HCT116 (cell line): ENCODE measurements at regions not wholly inside any gene's neighbourhood (a gene's known extent, or its start where the extent isn't known, plus 50 kb on each side); places are given as distances from the start of the nearest gene placed in this dataset.

Experiments used
- CBX3 ChIP-seq: IDR thresholded peaks from 2 replicates; pipeline ENCODE4 v1.6.1; 2012; ENCODE audit warnings: low read depth
- CTCF ChIP-seq, 3 experiments: fragments of 200-600 bp in 1 of 3; sonication (generic) in 1 of 3; IDR thresholded peaks in 2 of 3; conservative IDR thresholded peaks in 1 of 3; 2 replicates each; pipeline ENCODE4 v1.5.1; 2012 to 2017; ENCODE audit warnings: low read depth in 2 of 3, low read length in 2 of 3, antibody characterized with exemption in 1 of 3, borderline replicate concordance in 1 of 3, control low read depth in 1 of 3, mild to moderate bottlenecking in 1 of 3, mixed read lengths in 1 of 3, mixed run types in 1 of 3, moderate library complexity in 1 of 3; ENCODE audit not compliant: insufficient read depth in 1 of 3
- EZH2 ChIP-seq: fragments of 200-600 bp; sonication (generic); IDR thresholded peaks from 2 replicates; pipeline ENCODE4 v1.6.1; 2017; ENCODE audit warnings: antibody characterized with exemption, mixed run types
- POLR2A ChIP-seq: IDR thresholded peaks from 2 replicates; pipeline ENCODE4 v1.7.0; 2011; ENCODE audit warnings: borderline replicate concordance; ENCODE audit not compliant: insufficient read depth, insufficient read length; ENCODE audit errors: extremely low read depth
- POLR2AphosphoS5 ChIP-seq: IDR thresholded peaks from 2 replicates; pipeline ENCODE4 v1.6.1; 2011; ENCODE audit warnings: mild to moderate bottlenecking, low read depth, low read length, moderate library complexity
- ZNF274 ChIP-seq: fragments of 200-500 bp; sonication (Bioruptor generic); IDR thresholded peaks from 2 replicates; pipeline ENCODE4 v1.6.1; 2014; ENCODE audit warnings: mild to moderate bottlenecking, low read depth, low read length, inconsistent platforms

GRCh38 chr4:114729068-114729738 lies 130.6 kb downstream of the UGT8 start:
- TF ChIP-seq CBX3 (no peak), CTCF (IDR thresholded peaks at IDR 0.05 in 2 of 3, conservative IDR thresholded peaks at IDR 0.05 in 1 of 3; ENCODE audit: borderline replicate concordance in 1 of 3, insufficient read depth in 1 of 3, low read depth in 2 of 3, low read length in 2 of 3) (no peak), POLR2AphosphoS5 (no peak), EZH2 (no peak), POLR2A (no peak), ZNF274 (no peak)
